ENCODE measurements at regions not wholly inside any gene's neighbourhood (a gene's known extent, or its start where the extent isn't known, plus 50 kb on each side); places are given as distances from the start of the nearest gene placed in this dataset.

GRCh38 chr22:48258811-48259210, 1496.4 kb downstream of the TBC1D22A start:
- Histone ChIP-seq H4K20me1 (no peaks in the 10 kb centered on the region), H3K9ac (no peak overlapping the region), H3K4me3 (no peak overlapping the region), H3K27ac (no peak overlapping the region), H3K4me2 (peak overlapping the region in 3 of 11 experiments; percentile 53 to 60 (median 56); a peak in 2 of 22 replicates), H3K27me3 (no peaks in the 10 kb centered on the region), H3K9me3 (replicated peaks in 1 of 11) (no peaks in the 10 kb centered on the region; a peak in 1 of 22 replicates), H3K36me3 (no peaks in the 10 kb centered on the region), H3K4me1 (peaks cover 13 to 21% (median 17%) of the 10 kb centered on the region in 10 experiments; a peak in 19 of 20 replicates)
- TF ChIP-seq Cebpa-rat (IDR thresholded peaks at IDR 0.05), result no peak

DNA sequence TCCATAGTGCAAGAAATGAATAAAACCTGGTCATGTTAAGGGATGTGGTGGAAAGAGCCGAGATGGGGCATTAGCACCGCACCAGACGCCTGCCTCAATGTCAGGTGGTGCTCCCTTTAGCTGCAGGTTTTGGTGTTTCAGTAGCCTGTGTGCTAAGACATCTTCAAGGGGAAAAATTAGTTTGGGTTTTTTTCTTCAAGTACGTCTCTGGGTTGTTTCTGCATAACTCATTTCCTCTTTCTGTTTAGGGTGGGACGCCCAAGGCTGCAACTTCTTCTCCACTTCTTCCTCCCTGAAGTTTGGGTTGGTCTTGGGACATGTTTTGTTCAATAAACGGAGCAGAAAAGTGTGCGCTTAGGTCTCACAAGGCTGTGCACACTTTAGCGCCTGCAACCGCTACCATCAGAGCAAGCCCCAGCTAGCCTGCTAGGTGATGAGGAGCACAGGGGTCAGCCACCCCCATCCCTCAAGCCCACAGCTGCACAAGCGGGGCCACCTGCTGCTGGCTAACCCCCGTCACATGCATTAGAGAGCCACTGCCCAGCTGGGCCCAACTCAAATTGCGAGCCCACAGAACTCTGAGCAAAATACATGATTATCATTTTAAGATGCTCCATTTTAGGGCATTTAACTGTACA, 1495.7 kb downstream of the TBC1D22A start:
- Histone ChIP-seq H3K36me3 (no peaks in the 10 kb centered on the region), H3K27me3 (no peaks in the 10 kb centered on the region), H3K27ac (peak overlapping the region in 1 of 11 experiments; percentile 24; a peak in 1 of 22 replicates), H3K9me3 (replicated peaks in 1 of 11) (no peaks in the 10 kb centered on the region; a peak in 1 of 22 replicates), H3K4me3 (no peak overlapping the region), H3K4me2 (peak overlapping the region in 10 of 11 experiments; percentile 13 to 60 (median 35); a peak in 13 of 22 replicates), H3K4me1 (peaks cover 15 to 22% (median 18%) of the 10 kb centered on the region in 10 experiments; a peak in 19 of 20 replicates), H4K20me1 (no peaks in the 10 kb centered on the region), H3K9ac (no peak overlapping the region)
- no peak for TF ChIP-seq Cebpa-rat (IDR thresholded peaks at IDR 0.05)

GRCh38 chr22:48257685-48258055, 1495.2 kb downstream of the TBC1D22A start:
- no peaks in the 10 kb centered on the region; a peak in 1 of 22 replicates for H3K9me3 ChIP-seq (replicated peaks in 1 of 11)

DNA sequence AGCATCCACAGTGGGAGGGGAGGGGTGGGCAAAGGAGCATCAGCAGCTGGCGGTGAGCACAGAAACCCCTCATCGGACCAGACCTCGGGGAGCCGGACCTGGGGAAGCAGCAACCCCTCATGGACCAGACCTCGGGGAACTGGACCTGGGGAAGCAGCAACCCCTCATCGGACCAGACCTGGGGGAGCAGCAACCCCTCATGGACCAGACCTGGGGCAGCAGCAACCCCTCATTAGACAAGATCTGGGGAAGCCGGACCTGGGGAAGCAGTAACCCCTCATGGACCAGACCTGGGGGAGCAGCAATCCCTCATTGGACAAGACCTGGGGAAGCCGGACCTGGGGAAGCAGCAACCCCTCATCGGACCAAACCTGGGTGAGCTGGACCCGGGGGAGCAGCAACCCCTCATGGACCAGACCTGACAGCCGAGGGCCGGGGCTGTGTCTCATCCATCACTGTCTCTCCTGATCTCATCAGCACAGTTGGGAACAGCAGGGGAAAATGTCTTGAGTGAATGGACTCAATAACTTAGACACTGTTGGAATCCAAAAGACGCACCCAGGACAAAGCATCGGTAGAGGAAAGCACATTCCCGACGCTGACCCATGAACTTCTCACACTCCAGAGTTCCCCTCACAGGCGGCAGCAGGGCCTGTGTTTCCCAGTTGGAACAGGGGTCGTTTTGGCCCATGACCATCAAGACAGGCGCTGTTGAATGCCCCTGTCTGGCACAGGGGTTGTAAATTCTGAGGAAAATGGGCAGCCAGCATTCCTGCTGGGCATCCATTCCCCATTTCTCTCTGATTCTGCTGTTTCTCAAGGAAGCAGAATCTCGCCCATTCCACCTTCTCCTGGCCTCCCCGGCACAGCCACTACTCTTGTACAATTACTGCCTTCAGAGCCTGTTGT, 1494.6 kb downstream of the TBC1D22A start:
- Histone ChIP-seq H3K9me3 (replicated peaks in 1 of 11) (no peaks in the 10 kb centered on the region), H4K20me1 (no peaks in the 10 kb centered on the region), H3K36me3 (no peaks in the 10 kb centered on the region), H3K4me1 (peaks cover 15 to 22% (median 18%) of the 10 kb centered on the region in 10 experiments; a peak in 19 of 20 replicates), H3K9ac (no peak overlapping the region), H3K27me3 (no peaks in the 10 kb centered on the region), H3K4me3 (no peak overlapping the region), H3K27ac (no peak overlapping the region), H3K4me2 (peak overlapping the region in 4 of 11 experiments; percentile 40 to 60 (median 54); a peak in 5 of 22 replicates)
- no peak for TF ChIP-seq Cebpa-rat (IDR thresholded peaks at IDR 0.05)

More at GRCh38 chr22:48257685-48258055, 1495.2 kb downstream of the TBC1D22A start:
- no peaks in the 10 kb centered on the region for H3K36me3 ChIP-seq
- no peaks in the 10 kb centered on the region for H3K27me3 ChIP-seq
- H3K27ac ChIP-seq, result peak overlapping the region in 1 of 11 experiments; percentile 24; a peak in 1 of 22 replicates
- peaks cover 15 to 22% (median 18%) of the 10 kb centered on the region in 10 experiments; a peak in 19 of 20 replicates for H3K4me1 ChIP-seq
- H3K4me3 ChIP-seq, result no peak overlapping the region
- peak overlapping the region in 9 of 11 experiments; percentile 14 to 60 (median 40); a peak in 12 of 22 replicates for H3K4me2 ChIP-seq
- no peak overlapping the region for H3K9ac ChIP-seq
- TF ChIP-seq Cebpa-rat (IDR thresholded peaks at IDR 0.05), result no peak
- no peaks in the 10 kb centered on the region for H4K20me1 ChIP-seq

DNA sequence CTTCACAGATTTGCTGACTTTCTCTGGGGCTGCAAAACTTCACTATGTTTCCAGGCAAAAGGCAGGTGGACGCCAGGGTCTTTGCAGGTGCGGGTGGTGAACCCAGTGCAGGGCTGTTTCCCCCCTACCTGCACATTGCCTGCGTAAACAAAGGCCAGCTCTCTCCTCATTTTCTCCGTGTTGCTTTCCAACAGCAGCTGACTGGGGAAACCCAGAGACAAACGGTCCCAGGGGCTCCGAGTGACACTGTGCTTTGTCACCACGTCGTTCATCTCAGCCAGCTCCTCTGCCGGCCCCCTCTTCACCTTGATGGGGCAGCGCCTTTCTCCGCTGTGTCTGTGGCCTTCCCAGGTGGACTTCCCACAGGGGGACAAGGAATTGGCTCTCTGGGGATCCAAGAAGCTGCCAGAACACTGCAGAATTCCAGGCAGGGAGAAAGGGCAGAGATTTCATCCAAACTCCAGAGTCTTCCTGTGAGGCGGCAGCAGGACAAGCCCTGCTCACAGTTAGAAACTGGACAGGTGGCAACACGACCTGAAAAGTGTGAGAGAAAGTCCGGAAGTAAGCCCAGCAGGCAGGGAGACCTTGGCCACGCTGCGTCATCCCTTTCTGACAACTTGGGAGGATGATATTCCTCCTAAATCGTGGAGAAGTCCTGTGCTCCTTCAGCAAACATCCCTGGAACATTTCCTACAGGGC, 1493.7 kb downstream of the TBC1D22A start:
- Histone ChIP-seq H4K20me1 (no peaks in the 10 kb centered on the region), H3K27ac (no peak overlapping the region), H3K9ac (no peak overlapping the region), H3K4me2 (no peak overlapping the region), H3K27me3 (no peaks in the 10 kb centered on the region), H3K4me3 (no peak overlapping the region), H3K36me3 (no peaks in the 10 kb centered on the region), H3K9me3 (replicated peaks in 1 of 11) (no peaks in the 10 kb centered on the region), H3K4me1 (peaks cover 15 to 22% (median 18%) of the 10 kb centered on the region in 10 experiments; a peak in 19 of 20 replicates)
- TF ChIP-seq Cebpa-rat (IDR thresholded peaks at IDR 0.05), result no peak

DNA sequence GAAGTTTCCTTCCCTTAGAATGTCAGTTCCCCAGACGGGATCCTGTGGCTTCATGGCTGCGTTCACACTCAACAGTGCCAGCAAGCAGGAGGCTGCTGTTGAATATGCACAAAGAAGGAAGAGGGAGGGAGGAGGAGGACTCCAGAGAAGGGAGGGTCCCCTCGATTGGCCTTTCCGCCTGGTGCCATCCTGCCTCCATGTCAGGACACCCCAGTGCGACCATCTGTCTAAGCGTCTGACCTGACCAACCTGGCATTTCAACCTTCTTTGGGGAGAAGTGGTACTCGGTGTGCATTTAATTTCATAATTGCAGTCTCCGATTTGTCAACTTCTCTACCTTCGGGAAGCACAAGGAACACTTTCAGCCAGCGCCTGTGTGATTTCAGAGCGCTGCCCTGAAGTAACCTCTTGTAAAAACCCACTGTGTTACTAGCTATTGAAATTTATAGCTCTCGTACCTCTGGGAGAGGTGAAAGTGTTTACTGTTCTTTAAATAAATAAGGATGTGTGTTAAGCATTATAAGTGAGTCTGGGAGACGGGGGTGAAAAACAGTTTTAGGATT, 1491.9 kb downstream of the TBC1D22A start:
- Histone ChIP-seq H3K36me3 (no peaks in the 10 kb centered on the region), H3K9me3 (replicated peaks in 1 of 11) (no peaks in the 10 kb centered on the region), H3K4me3 (no peak overlapping the region), H3K9ac (no peak overlapping the region), H3K27me3 (no peaks in the 10 kb centered on the region), H3K4me2 (peak overlapping the region in 7 of 11 experiments; percentile 16 to 49 (median 32); a peak in 10 of 22 replicates), H3K27ac (no peak overlapping the region), H3K4me1 (peaks cover 15 to 22% (median 18%) of the 10 kb centered on the region in 10 experiments; a peak in 19 of 20 replicates), H4K20me1 (no peaks in the 10 kb centered on the region)
- TF ChIP-seq Cebpa-rat (IDR thresholded peaks at IDR 0.05), result no peak

GRCh38 chr22:48253573-48253972, 1491.1 kb downstream of the TBC1D22A start:
- H3K27ac ChIP-seq, result no peak overlapping the region
- H3K9me3 ChIP-seq (replicated peaks in 1 of 11), result no peaks in the 10 kb centered on the region
- no peak for TF ChIP-seq Cebpa-rat (IDR thresholded peaks at IDR 0.05)
- peak overlapping the region in 6 of 11 experiments; percentile 16 to 49 (median 36); a peak in 8 of 22 replicates for H3K4me2 ChIP-seq
- no peaks in the 10 kb centered on the region for H3K36me3 ChIP-seq
- H3K4me1 ChIP-seq, result peaks cover 14 to 20% (median 17%) of the 10 kb centered on the region in 10 experiments; a peak in 19 of 20 replicates
- no peak overlapping the region for H3K4me3 ChIP-seq
- no peak overlapping the region for H3K9ac ChIP-seq
- H4K20me1 ChIP-seq, result no peaks in the 10 kb centered on the region
- H3K27me3 ChIP-seq, result no peaks in the 10 kb centered on the region

- no peak overlapping the region for H3K4me2 ChIP-seq
- no peaks in the 10 kb centered on the region for H4K20me1 ChIP-seq
- H3K27ac ChIP-seq, result no peak overlapping the region
- TF ChIP-seq Cebpa-rat (IDR thresholded peaks at IDR 0.05), result no peak
- peaks cover 10 to 16% (median 14%) of the 10 kb centered on the region in 10 experiments; a peak in 19 of 20 replicates for H3K4me1 ChIP-seq
- H3K9ac ChIP-seq, result no peak overlapping the region
- H3K36me3 ChIP-seq, result no peaks in the 10 kb centered on the region
- H3K27me3 ChIP-seq, result no peaks in the 10 kb centered on the region
- no peaks in the 10 kb centered on the region for H3K9me3 ChIP-seq (replicated peaks in 1 of 11)
- no peak overlapping the region for H3K4me3 ChIP-seq
These were observed 1490.7 kb downstream of the TBC1D22A start for GRCh38 chr22:48253136-48253535.
